Upper lobe of left lung (tissue), 6 donors: ENCODE measurements at regions not wholly inside any gene's neighbourhood (a gene's known extent, or its start where the extent isn't known, plus 50 kb on each side); places are given as distances from the start of the nearest gene placed in this dataset.
A peak's percentile ranks its signal among the peaks of the same experiment; 100 is the strongest.

Source experiments
- ATAC-seq, 2 donors: fragments of 200-7000 bp; cut with Tn5 transposase; one replicate each; pipeline ENCODE4 v1.9.1; 2022; ENCODE audit warnings: mild to moderate bottlenecking in 2 of 2, moderate library complexity in 2 of 2; ENCODE audit not compliant: low FRiP score in 2 of 2
- DNase-seq, 2 donors: peaks; one replicate each; pipeline ENCODE4 v3.0.0-alpha.2; 2019 to 2020
- H3K27ac ChIP-seq, 4 donors: fragments of 200-600 bp; sonication (generic); one replicate each; pipeline ENCODE4 v1.5.1; 2016 to 2019
- H3K27me3 ChIP-seq, 4 donors: fragments of 200-600 bp; sonication (generic); one replicate each; pipeline ENCODE4 v1.5.1; 2017 to 2019
- H3K36me3 ChIP-seq, 4 donors: fragments of 200-600 bp; sonication (generic); one replicate each; pipeline ENCODE4 v1.5.1; 2016 to 2019
- H3K4me1 ChIP-seq, 4 donors: fragments of 200-600 bp; sonication (generic); one replicate each; pipeline ENCODE4 v1.5.1; 2018 to 2019
- H3K4me3 ChIP-seq, 4 donors: fragments of 200-600 bp; sonication (generic); one replicate each; pipeline ENCODE4 v1.5.1; 2017 to 2019; ENCODE audit warnings: mild to moderate bottlenecking in 2 of 4, moderate library complexity in 1 of 4
- H3K9me3 ChIP-seq, 4 donors: fragments of 200-600 bp; sonication (generic); one replicate each; pipeline ENCODE4 v1.5.1; 2018 to 2019
- CTCF ChIP-seq, 6 experiments: fragments of 450-650 bp in 4 of 6; fragments of 200-600 bp in 2 of 6; sonication (generic) in 2 of 6; IDR thresholded peaks; one replicate each; pipeline ENCODE4 v1.5.1; 2016 to 2019; ENCODE audit warnings: antibody characterized with exemption in 6 of 6
- EP300 ChIP-seq, 4 donors: sonication (generic); formaldehyde crosslinking; IDR thresholded peaks; one replicate each; pipeline ENCODE4 v1.5.1; 2017; ENCODE audit warnings: antibody characterized with exemption in 4 of 4, control low read depth in 2 of 4
- POLR2A ChIP-seq, 4 donors: fragments of 450-650 bp; IDR thresholded peaks; one replicate each; pipeline ENCODE4 v1.5.1; 2016 to 2017; ENCODE audit warnings: antibody characterized with exemption in 4 of 4, mild to moderate bottlenecking in 2 of 4
- POLR2AphosphoS5 ChIP-seq, 2 donors: sonication (generic); formaldehyde crosslinking; IDR thresholded peaks; one replicate each; pipeline ENCODE4 v1.5.1; 2017; ENCODE audit warnings: antibody characterized with exemption in 2 of 2
- WGBS, 2 donors: methylation state at CpG; one replicate each; pipeline ENCODE4 v1.1.5; 2017 to 2018; 5-methylcytosine and 5-hydroxymethylcytosine counted together
- donor health status: DM: no; HTN: no; CAD: no; lungs with moderate emphysema.
- donor health status: DM: no; HTN: yes; CAD: no; lungs with severe emphysema.

- DNase-seq (no peak), ATAC-seq (peak in 1 of 2 donors; percentile 14)
- TF ChIP-seq POLR2A (IDR thresholded peaks at IDR 0.05) (no peak), POLR2AphosphoS5 (IDR thresholded peaks at IDR 0.05) (no peak), CTCF (IDR thresholded peaks at IDR 0.05) (no peak), EP300 (IDR thresholded peaks at IDR 0.05) (no peak)
- 82 to 86% methylated on average over 5 of the region's 5 CpGs for WGBS, 2 donors
- Histone ChIP-seq H3K27me3 (no peaks in the 10 kb centered on the region), H3K4me1 (peaks cover 0 to 13% (median 4%) of the 10 kb centered on the region in 4 donors), H3K27ac (peak overlapping the region in 2 of 4 donors; percentile 28 to 30), H3K36me3 (no peaks in the 10 kb centered on the region), H3K4me3 (no peak overlapping the region), H3K9me3 (no peaks in the 10 kb centered on the region)
These were observed 215.1 kb upstream of the SFRP2 start for GRCh38 chr4:154004016-154004415.

- TF ChIP-seq EP300 (IDR thresholded peaks at IDR 0.05) (no peak), CTCF (IDR thresholded peaks at IDR 0.05) (no peak), POLR2AphosphoS5 (IDR thresholded peaks at IDR 0.05) (no peak), POLR2A (IDR thresholded peaks at IDR 0.05) (no peak)
- peaks cover 0 to 13% (median 4%) of the 10 kb centered on the region in 4 donors for H3K4me1 ChIP-seq
- H3K27ac ChIP-seq, result no peak overlapping the region
- 94 to 100% methylated on average over 1 of the region's 1 CpG for WGBS, 2 donors
- H3K27me3 ChIP-seq, result no peaks in the 10 kb centered on the region
- no peaks in the 10 kb centered on the region for H3K9me3 ChIP-seq
- H3K4me3 ChIP-seq, result no peak overlapping the region
- ATAC-seq (no peak), DNase-seq (no peak)
- H3K36me3 ChIP-seq, result no peaks in the 10 kb centered on the region
These were observed 214.5 kb upstream of the SFRP2 start for GRCh38 chr4:154003378-154003777.

GRCh38 chr4:154001193-154001592 lies 212.3 kb upstream of the SFRP2 start:
- Histone ChIP-seq H3K4me3 (no peak overlapping the region), H3K9me3 (peaks cover 0 to under 1% (median 0%) of the 10 kb centered on the region in 4 donors), H3K27me3 (no peaks in the 10 kb centered on the region), H3K4me1 (peaks cover 0 to 13% (median 4%) of the 10 kb centered on the region in 4 donors), H3K27ac (no peak overlapping the region), H3K36me3 (no peaks in the 10 kb centered on the region)
- DNase-seq (no peak), ATAC-seq (no peak)
- no peak for TF ChIP-seq POLR2A (IDR thresholded peaks at IDR 0.05)
- no peak for TF ChIP-seq CTCF (IDR thresholded peaks at IDR 0.05)
- no peak for TF ChIP-seq EP300 (IDR thresholded peaks at IDR 0.05)

GRCh38 chr4:153997516-153997915 lies 208.6 kb upstream of the SFRP2 start:
- 92 to 93% methylated on average over 3 to 4 of the region's 4 CpGs for WGBS, 2 donors
- TF ChIP-seq CTCF (IDR thresholded peaks at IDR 0.05) (no peak), POLR2A (IDR thresholded peaks at IDR 0.05) (no peak), EP300 (IDR thresholded peaks at IDR 0.05) (no peak), POLR2AphosphoS5 (IDR thresholded peaks at IDR 0.05) (no peak)
- no peak for ATAC-seq

GRCh38 chr4:153989505-153989904 lies 200.6 kb upstream of the SFRP2 start:
- no peaks in the 10 kb centered on the region for H3K27me3 ChIP-seq
- no peaks in the 10 kb centered on the region for H3K9me3 ChIP-seq
- TF ChIP-seq EP300 (IDR thresholded peaks at IDR 0.05) (no peak), POLR2AphosphoS5 (IDR thresholded peaks at IDR 0.05) (no peak), CTCF (IDR thresholded peaks at IDR 0.05) (no peak), POLR2A (IDR thresholded peaks at IDR 0.05) (no peak)
- no peaks in the 10 kb centered on the region for H3K4me1 ChIP-seq
- H3K4me3 ChIP-seq, result no peak overlapping the region
- H3K27ac ChIP-seq, result no peak overlapping the region
- H3K36me3 ChIP-seq, result no peaks in the 10 kb centered on the region
- DNase-seq, result no peak
- WGBS, 2 donors, result 87 to 90% methylated on average over 2 of the region's 2 CpGs
- no peak for ATAC-seq

More at GRCh38 chr4:153997516-153997915, 208.6 kb upstream of the SFRP2 start:
- no peaks in the 10 kb centered on the region for H3K4me1 ChIP-seq
- H3K9me3 ChIP-seq, result peaks cover 0 to 5% (median 2%) of the 10 kb centered on the region in 4 donors
- H3K36me3 ChIP-seq, result no peaks in the 10 kb centered on the region
- H3K27me3 ChIP-seq, result no peaks in the 10 kb centered on the region
- H3K27ac ChIP-seq, result no peak overlapping the region
- H3K4me3 ChIP-seq, result no peak overlapping the region
- DNase-seq, result no peak
